HCT116 (cell line): ENCODE measurements at regions not wholly inside any gene's neighbourhood (a gene's known extent, or its start where the extent isn't known, plus 50 kb on each side); places are given as distances from the start of the nearest gene placed in this dataset.

ENCODE experiments used
- ATAC-seq: fragments of 200-7000 bp; cut with Tn5 transposase; 2 replicates; pipeline ENCODE4 v1.9.1; 2020; ENCODE audit warnings: mild to moderate bottlenecking, moderate library complexity
- BruUV-seq: library from RNA; stranded (reverse); fragments of 400-500 nt; replicated peaks from 2 replicates; lab custom pipeline; 2021; lab: Mats Ljungman, UMichigan
- CTCF ChIA-PET: fragments of 300-600 bp; sonication (Branson Sonifier 250); formaldehyde crosslinking; loops from one replicate; lab custom pipeline; 2021; ENCODE audit warnings: antibody characterized with exemption; lab: Charles Lee
- POLR2A ChIA-PET: fragments of 300-600, 350-600 bp; sonication (Branson Sonifier 250); formaldehyde crosslinking; loops from one replicate; lab custom pipeline; 2021; ENCODE audit warnings: antibody characterized with exemption; lab: Charles Lee
- RAD21 ChIA-PET, 2 experiments: fragments of 300-600 bp; sonication (Branson Sonifier 250); formaldehyde crosslinking; loops; one replicate each; lab custom pipeline; 2023; ENCODE audit warnings: low total read pairs in 2 of 2; ENCODE audit not compliant: uncharacterized antibody in 2 of 2, unreplicated experiment in 2 of 2, low non-redundant PET in 1 of 2; lab: Charles Lee
- DNase-seq: peaks from one replicate; pipeline ENCODE4 v3.0.0-alpha.2; 2010; ENCODE audit warnings: low read depth, low spot score
- H2AFZ ChIP-seq: fragments of 200-600 bp; shearing (Covaris generic), sonication (generic); 2 replicates; pipeline ENCODE4 v1.6.1; 2017; ENCODE audit warnings: low read depth, mixed run types, mixed read lengths, antibody characterized with exemption, low read length; ENCODE audit not compliant: poor library complexity, severe bottlenecking
- H3K27ac ChIP-seq: 2 replicates; pipeline ENCODE4 v1.5.1; 2012; ENCODE audit warnings: low read depth, low read length
- H3K27me3 ChIP-seq: fragments of 200-600 bp; sonication (generic); 2 replicates; pipeline ENCODE4 v1.6.1; 2016; ENCODE audit warnings: mixed run types, low read length, mixed read lengths; ENCODE audit not compliant: insufficient read depth
- H3K36me3 ChIP-seq, 2 experiments: fragments of 200-500 bp in 1 of 2; fragments of 200-600 bp in 1 of 2; sonication (Bioruptor generic) in 1 of 2; sonication (generic) in 1 of 2; 2 replicates each; pipeline versions ENCODE4 v1.5.1 to v1.6.1; 2014 to 2016; ENCODE audit warnings: low read length in 2 of 2, inconsistent platforms in 1 of 2, mixed read lengths in 1 of 2, mixed run types in 1 of 2; ENCODE audit not compliant: insufficient read depth in 2 of 2, control insufficient read depth in 1 of 2
- H3K4me1 ChIP-seq, 2 experiments: fragments of 200-600 bp in 1 of 2; sonication (generic) in 1 of 2; 2 replicates each; pipeline versions ENCODE4 v1.5.1 to v1.6.1; 2012 to 2017; ENCODE audit warnings: low read length in 2 of 2, inconsistent platforms in 1 of 2, mild to moderate bottlenecking in 1 of 2, mixed read lengths in 1 of 2, mixed run types in 1 of 2, moderate library complexity in 1 of 2; ENCODE audit not compliant: insufficient read depth in 2 of 2, control insufficient read depth in 1 of 2
- H3K4me2 ChIP-seq: fragments of 200-600 bp; sonication (generic); 2 replicates; pipeline ENCODE4 v1.6.1; 2017; ENCODE audit warnings: mixed run types, low read length, mixed read lengths
- H3K4me3 ChIP-seq, 2 experiments: fragments of 200-600 bp in 1 of 2; sonication (generic) in 1 of 2; replicated peaks in 1 of 2; 2 replicates each; pipeline ENCODE4 v1.5.1; 2011 to 2016; ENCODE audit warnings: low read length in 2 of 2, control low read depth in 1 of 2, low read depth in 1 of 2, mild to moderate bottlenecking in 1 of 2, mixed read lengths in 1 of 2, mixed run types in 1 of 2
- H3K79me2 ChIP-seq: fragments of 200-600 bp; sonication (generic); 2 replicates; pipeline ENCODE4 v1.6.1; 2017; ENCODE audit warnings: mild to moderate bottlenecking, mixed run types, low read length, moderate library complexity, mixed read lengths; ENCODE audit not compliant: insufficient read depth
- H3K9ac ChIP-seq: fragments of 200-600 bp; sonication (generic); 2 replicates; pipeline ENCODE4 v1.6.1; 2016; ENCODE audit warnings: low read length, mixed read lengths
- H3K9me2 ChIP-seq: fragments of 200-600 bp; sonication (generic), shearing (Covaris generic); 2 replicates; pipeline ENCODE4 v1.6.1; 2017; ENCODE audit warnings: mixed run types, mild to moderate bottlenecking, moderate library complexity; ENCODE audit not compliant: insufficient read depth
- H3K9me3 ChIP-seq, 2 experiments: fragments of 200-500 bp in 1 of 2; fragments of 200-600 bp in 1 of 2; sonication (Bioruptor generic) in 1 of 2; sonication (generic) in 1 of 2; 2 replicates each; pipeline ENCODE4 v1.6.1; 2014 to 2017; ENCODE audit warnings: low read length in 2 of 2, mixed read lengths in 2 of 2, inconsistent platforms in 1 of 2, low read depth in 1 of 2, mild to moderate bottlenecking in 1 of 2, mixed run types in 1 of 2, moderate library complexity in 1 of 2; ENCODE audit not compliant: control insufficient read depth in 1 of 2, insufficient read depth in 1 of 2
- H4K20me1 ChIP-seq: fragments of 200-600 bp; sonication (generic), shearing (Covaris generic); 2 replicates; pipeline ENCODE4 v1.6.1; 2017; ENCODE audit warnings: mixed run types, mild to moderate bottlenecking, moderate library complexity; ENCODE audit not compliant: insufficient read depth
- CEBPB ChIP-seq: IDR thresholded peaks from 2 replicates; pipeline ENCODE4 v1.6.1; 2012; ENCODE audit warnings: low read depth
- EGR1 ChIP-seq: IDR thresholded peaks from 2 replicates; pipeline ENCODE4 v1.6.1; 2012; ENCODE audit warnings: low read depth
- ELF1 ChIP-seq: IDR thresholded peaks from 2 replicates; pipeline ENCODE4 v1.6.1; 2012; ENCODE audit warnings: low read depth, borderline replicate concordance
- EZH2 ChIP-seq: fragments of 200-600 bp; sonication (generic); IDR thresholded peaks from 2 replicates; pipeline ENCODE4 v1.6.1; 2017; ENCODE audit warnings: antibody characterized with exemption, mixed run types
- EZH2phosphoT487 ChIP-seq: fragments of 200-600 bp; IDR thresholded peaks from 2 replicates; pipeline ENCODE4 v1.6.1; 2018; ENCODE audit warnings: antibody characterized with exemption, borderline replicate concordance
- FOSL1 ChIP-seq: IDR thresholded peaks from 2 replicates; pipeline ENCODE4 v1.6.1; 2012; ENCODE audit warnings: low read depth
- JUND ChIP-seq: IDR thresholded peaks from 2 replicates; pipeline ENCODE4 v1.6.1; 2012
- POLR2A ChIP-seq: IDR thresholded peaks from 2 replicates; pipeline ENCODE4 v1.7.0; 2011; ENCODE audit warnings: borderline replicate concordance; ENCODE audit not compliant: insufficient read depth, insufficient read length; ENCODE audit errors: extremely low read depth
- RAD21 ChIP-seq: IDR thresholded peaks from 2 replicates; pipeline ENCODE4 v1.6.1; 2012; ENCODE audit warnings: low read depth, mild to moderate bottlenecking
- SIN3A ChIP-seq: IDR thresholded peaks from 2 replicates; pipeline ENCODE4 v1.6.1; 2012; ENCODE audit warnings: low read depth
- SP1 ChIP-seq: IDR thresholded peaks from 2 replicates; pipeline ENCODE4 v1.6.1; 2012; ENCODE audit warnings: low read depth
- SRF ChIP-seq: IDR thresholded peaks from 2 replicates; pipeline ENCODE4 v1.6.1; 2012; ENCODE audit warnings: low read depth
- TCF7L2 ChIP-seq: IDR thresholded peaks from 2 replicates; pipeline ENCODE4 v1.7.0; 2011; ENCODE audit warnings: borderline replicate concordance, inconsistent platforms; ENCODE audit not compliant: insufficient read depth, insufficient read length; ENCODE audit errors: extremely low read depth
- YY1 ChIP-seq: IDR thresholded peaks from 2 replicates; pipeline ENCODE4 v1.6.1; 2011; ENCODE audit warnings: low read length, low read depth, moderate library complexity, mild to moderate bottlenecking; ENCODE audit not compliant: insufficient replicate concordance; ENCODE audit errors: extremely low read depth
- ZNF274 ChIP-seq: fragments of 200-500 bp; sonication (Bioruptor generic); IDR thresholded peaks from 2 replicates; pipeline ENCODE4 v1.6.1; 2014; ENCODE audit warnings: mild to moderate bottlenecking, low read depth, low read length, inconsistent platforms
- intact Hi-C: fragments of 100-400 bp; cut with micrococcal nuclease; formaldehyde crosslinking; loops from 2 replicates; pipeline ENCODE4 v1.10.0; 2022
- TF ChIP-seq, protein P1 (sequence below): IDR thresholded peaks from 2 replicates; pipeline ENCODE4 v1.6.1; 2011; ENCODE audit warnings: mild to moderate bottlenecking, low read length, moderate library complexity; ENCODE audit not compliant: insufficient replicate concordance; ENCODE audit errors: extremely low read depth
- TF ChIP-seq, protein P2 (sequence below): IDR thresholded peaks from 2 replicates; pipeline ENCODE4 v1.6.1; 2012
- TF ChIP-seq, protein P3 (sequence below), 3 experiments: fragments of 200-600 bp in 1 of 3; sonication (generic) in 1 of 3; IDR thresholded peaks in 2 of 3; conservative IDR thresholded peaks in 1 of 3; 2 replicates each; pipeline ENCODE4 v1.5.1; 2012 to 2017; ENCODE audit warnings: low read depth in 2 of 3, low read length in 2 of 3, antibody characterized with exemption in 1 of 3, borderline replicate concordance in 1 of 3, control low read depth in 1 of 3, mild to moderate bottlenecking in 1 of 3, mixed read lengths in 1 of 3, mixed run types in 1 of 3, moderate library complexity in 1 of 3; ENCODE audit not compliant: insufficient read depth in 1 of 3

DNA sequence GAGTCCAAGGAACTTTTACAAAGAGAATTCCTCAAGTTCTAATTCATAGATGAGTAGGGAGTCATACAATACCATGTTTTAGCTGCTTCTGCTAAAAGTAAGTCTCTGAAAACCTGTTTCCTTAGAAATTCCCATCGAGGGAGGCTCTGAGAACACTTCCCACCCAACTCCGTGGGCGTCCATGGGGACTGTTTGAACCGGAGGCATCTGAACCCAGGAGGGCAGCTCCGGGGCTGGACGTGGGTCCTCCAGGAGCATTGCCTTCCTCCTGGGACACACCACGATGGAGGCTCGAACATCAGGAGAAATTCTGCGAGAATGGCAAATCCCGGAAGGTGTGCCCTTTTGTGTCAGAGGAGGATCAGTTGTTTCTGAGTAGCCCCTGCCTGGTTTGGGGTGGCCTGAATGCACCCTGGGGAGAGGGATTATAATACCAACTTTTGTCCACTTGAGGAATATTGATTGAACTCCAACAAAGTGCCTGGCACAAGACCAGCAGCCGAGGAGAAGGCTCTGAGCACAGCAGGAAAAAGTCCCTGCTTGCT is 327.5 kb upstream of the SALL3 start:
- BruUV-seq = no TSS peak
- Histone ChIP-seq H3K9me2 (no peaks in the 10 kb centered on the region), H3K9me3 (peaks cover 0 to 7% of the 10 kb centered on the region in 2 experiments; a peak in 1 of 4 replicates), H3K27ac (no peak overlapping the region), H2AFZ (no peak overlapping the region), H3K79me2 (no peaks in the 10 kb centered on the region), H4K20me1 (no peaks in the 10 kb centered on the region), H3K4me2 (no peak overlapping the region), H3K27me3 (no peaks in the 10 kb centered on the region), H3K36me3 (no peaks in the 10 kb centered on the region), H3K9ac (no peak overlapping the region), H3K4me1 (no peaks in the 10 kb centered on the region), H3K4me3 (no peak overlapping the region)
- DNase-seq = no peak
- ChIA-PET CTCF (no interaction called here), POLR2A (no interaction called here), RAD21 (no interaction called here)
- intact Hi-C loops = no loop called here
- no peak for ATAC-seq
- TF ChIP-seq CEBPB (no peak), RAD21 (no peak), SRF (no peak), POLR2A (no peak)

DNA sequence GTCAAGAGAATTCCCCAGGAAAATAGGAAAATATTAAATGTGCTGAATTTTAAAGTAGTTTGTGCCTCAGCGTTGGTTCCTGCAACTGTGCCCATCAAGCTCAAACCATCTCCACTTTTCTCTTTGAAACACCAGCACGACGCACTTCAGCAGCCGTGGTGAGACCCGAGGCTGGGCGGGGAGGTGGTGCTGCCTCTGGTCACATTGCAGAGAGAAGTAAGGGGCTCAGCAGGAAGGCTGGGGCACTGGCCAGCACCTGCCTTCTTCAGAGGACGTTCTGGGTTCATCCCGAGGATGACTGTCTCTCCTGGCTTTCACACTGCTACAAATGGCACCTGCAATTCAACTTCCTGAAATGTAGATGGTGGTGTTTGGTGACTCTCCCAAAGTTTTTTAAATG is 323.7 kb upstream of the SALL3 start:
- no peaks in the 10 kb centered on the region for H3K4me1 ChIP-seq
- H3K4me3 ChIP-seq = no peak overlapping the region
- intact Hi-C loops = no loop called here
- no TSS peak for BruUV-seq
- ChIA-PET CTCF (no interaction called here), POLR2A (no interaction called here), RAD21 (no interaction called here)
- H4K20me1 ChIP-seq = no peaks in the 10 kb centered on the region
- H3K9me2 ChIP-seq = no peaks in the 10 kb centered on the region
- no peak overlapping the region for H3K27ac ChIP-seq
- no peaks in the 10 kb centered on the region for H3K79me2 ChIP-seq
- ATAC-seq (no peak), DNase-seq (no peak)
- no peak overlapping the region for H3K9ac ChIP-seq
- H3K9me3 ChIP-seq = peaks cover 0 to 7% of the 10 kb centered on the region in 2 experiments; a peak in 1 of 4 replicates
- H3K27me3 ChIP-seq = no peaks in the 10 kb centered on the region
- no peak overlapping the region for H2AFZ ChIP-seq
- H3K4me2 ChIP-seq = no peak overlapping the region
- no peaks in the 10 kb centered on the region for H3K36me3 ChIP-seq
- TF ChIP-seq TCF7L2 (no peak), SRF (no peak), SIN3A (no peak), ELF1 (no peak), RAD21 (no peak), EZH2 (no peak), ZNF274 (no peak), YY1 (no peak), SP1 (no peak), FOSL1 (no peak), POLR2A (no peak), JUND (no peak), EZH2phosphoT487 (no peak), EGR1 (no peak)
- TF ChIP-seq, protein P1, sequence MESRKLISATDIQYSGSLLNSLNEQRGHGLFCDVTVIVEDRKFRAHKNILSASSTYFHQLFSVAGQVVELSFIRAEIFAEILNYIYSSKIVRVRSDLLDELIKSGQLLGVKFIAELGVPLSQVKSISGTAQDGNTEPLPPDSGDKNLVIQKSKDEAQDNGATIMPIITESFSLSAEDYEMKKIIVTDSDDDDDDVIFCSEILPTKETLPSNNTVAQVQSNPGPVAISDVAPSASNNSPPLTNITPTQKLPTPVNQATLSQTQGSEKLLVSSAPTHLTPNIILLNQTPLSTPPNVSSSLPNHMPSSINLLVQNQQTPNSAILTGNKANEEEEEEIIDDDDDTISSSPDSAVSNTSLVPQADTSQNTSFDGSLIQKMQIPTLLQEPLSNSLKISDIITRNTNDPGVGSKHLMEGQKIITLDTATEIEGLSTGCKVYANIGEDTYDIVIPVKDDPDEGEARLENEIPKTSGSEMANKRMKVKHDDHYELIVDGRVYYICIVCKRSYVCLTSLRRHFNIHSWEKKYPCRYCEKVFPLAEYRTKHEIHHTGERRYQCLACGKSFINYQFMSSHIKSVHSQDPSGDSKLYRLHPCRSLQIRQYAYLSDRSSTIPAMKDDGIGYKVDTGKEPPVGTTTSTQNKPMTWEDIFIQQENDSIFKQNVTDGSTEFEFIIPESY = no peak
- TF ChIP-seq, protein P2, sequence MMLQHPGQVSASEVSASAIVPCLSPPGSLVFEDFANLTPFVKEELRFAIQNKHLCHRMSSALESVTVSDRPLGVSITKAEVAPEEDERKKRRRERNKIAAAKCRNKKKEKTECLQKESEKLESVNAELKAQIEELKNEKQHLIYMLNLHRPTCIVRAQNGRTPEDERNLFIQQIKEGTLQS = no peak
- TF ChIP-seq, protein P3, sequence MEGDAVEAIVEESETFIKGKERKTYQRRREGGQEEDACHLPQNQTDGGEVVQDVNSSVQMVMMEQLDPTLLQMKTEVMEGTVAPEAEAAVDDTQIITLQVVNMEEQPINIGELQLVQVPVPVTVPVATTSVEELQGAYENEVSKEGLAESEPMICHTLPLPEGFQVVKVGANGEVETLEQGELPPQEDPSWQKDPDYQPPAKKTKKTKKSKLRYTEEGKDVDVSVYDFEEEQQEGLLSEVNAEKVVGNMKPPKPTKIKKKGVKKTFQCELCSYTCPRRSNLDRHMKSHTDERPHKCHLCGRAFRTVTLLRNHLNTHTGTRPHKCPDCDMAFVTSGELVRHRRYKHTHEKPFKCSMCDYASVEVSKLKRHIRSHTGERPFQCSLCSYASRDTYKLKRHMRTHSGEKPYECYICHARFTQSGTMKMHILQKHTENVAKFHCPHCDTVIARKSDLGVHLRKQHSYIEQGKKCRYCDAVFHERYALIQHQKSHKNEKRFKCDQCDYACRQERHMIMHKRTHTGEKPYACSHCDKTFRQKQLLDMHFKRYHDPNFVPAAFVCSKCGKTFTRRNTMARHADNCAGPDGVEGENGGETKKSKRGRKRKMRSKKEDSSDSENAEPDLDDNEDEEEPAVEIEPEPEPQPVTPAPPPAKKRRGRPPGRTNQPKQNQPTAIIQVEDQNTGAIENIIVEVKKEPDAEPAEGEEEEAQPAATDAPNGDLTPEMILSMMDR (IDR thresholded peaks at IDR 0.05 in 2 of 3, conservative IDR thresholded peaks at IDR 0.05 in 1 of 3; ENCODE audit: borderline replicate concordance in 1 of 3, insufficient read depth in 1 of 3, low read depth in 2 of 3, low read length in 2 of 3) = no peak
